Eye (tissue), 1 donor: ENCODE measurements at regions not wholly inside any gene's neighbourhood (a gene's known extent, or its start where the extent isn't known, plus 50 kb on each side); places are given as distances from the start of the nearest gene placed in this dataset.
"Not testable (repeated sequence)": the region's sequence is repeated elsewhere in the genome, so short reads cannot be mapped to it uniquely, and the experiment has no call there.

Experiments
- DNase-seq: peaks from one replicate; pipeline ENCODE4 v3.0.0-alpha.2; 2015

DNA sequence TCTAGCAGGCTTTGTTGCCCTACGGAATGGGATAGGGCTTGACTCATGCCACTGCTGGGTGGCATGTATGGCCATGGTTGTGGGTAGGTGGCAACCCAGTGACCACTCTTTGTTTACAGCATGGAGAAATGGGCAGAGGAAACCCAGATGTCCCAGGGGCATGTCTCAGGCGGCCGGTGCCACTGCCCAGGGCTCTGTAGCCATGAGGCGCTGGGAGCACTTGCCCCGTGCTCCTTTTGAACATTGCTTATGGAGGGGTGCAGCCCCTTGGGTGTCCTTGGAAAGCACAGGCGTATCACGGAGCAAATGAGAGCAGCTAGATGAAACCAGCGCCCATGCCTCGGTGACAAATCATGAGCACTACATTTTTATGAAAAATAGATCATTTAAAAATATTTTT is 212.5 kb upstream of the ECI2 start:
- no peak for DNase-seq

DNA sequence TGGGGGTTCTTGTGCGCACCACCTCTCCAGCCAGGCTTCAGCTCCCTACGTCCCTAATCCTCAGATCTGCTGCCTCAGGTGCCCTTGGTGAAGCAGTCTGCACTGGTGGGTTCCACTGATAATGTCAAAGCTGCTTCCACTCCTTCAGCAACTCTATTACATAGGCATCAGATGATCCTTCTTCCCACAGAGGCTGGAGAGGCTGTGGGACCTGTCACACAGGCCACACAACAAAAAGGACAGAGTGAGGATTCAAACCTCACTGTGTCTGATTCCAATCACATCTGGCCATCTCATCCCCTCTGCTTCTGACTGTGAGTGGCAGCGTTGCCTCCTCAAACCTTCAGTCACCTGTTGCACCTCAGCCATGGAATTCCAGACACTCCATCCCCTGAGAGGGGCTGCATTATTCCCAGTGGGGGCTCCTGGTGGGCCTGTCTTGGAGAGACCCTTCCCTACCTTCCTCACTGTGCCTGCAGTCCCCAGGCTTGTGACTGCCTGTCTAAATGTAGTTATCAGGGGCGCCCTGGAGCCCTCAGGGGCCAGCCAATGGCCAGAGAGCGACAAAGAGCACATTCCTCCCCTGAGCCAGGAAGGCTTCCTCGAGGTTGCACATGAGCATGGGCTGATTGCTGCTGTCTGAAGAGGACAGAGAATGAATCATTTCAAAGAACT is 211.4 kb upstream of the ECI2 start:
- DNase-seq, result no peak

DNA sequence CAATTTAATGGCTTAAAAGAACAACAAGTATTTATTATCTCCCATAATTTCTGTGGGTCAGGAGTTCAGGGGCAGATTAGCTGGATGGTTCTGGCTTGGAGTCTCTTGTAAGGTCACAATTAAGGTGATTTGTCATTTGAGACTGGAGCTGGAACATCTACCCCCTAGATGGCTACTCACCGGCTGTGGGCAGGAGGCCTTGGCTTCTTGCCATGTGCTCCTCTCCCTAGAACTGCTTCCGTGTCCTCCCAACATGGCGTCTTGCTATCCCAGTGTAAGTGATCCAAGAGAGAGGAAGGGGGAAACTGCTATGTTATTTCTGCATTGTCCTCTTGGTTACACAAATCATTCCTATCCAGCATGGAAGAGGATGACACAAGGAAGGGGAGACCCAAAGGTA is 210.2 kb upstream of the ECI2 start:
- DNase-seq, result no peak

DNA sequence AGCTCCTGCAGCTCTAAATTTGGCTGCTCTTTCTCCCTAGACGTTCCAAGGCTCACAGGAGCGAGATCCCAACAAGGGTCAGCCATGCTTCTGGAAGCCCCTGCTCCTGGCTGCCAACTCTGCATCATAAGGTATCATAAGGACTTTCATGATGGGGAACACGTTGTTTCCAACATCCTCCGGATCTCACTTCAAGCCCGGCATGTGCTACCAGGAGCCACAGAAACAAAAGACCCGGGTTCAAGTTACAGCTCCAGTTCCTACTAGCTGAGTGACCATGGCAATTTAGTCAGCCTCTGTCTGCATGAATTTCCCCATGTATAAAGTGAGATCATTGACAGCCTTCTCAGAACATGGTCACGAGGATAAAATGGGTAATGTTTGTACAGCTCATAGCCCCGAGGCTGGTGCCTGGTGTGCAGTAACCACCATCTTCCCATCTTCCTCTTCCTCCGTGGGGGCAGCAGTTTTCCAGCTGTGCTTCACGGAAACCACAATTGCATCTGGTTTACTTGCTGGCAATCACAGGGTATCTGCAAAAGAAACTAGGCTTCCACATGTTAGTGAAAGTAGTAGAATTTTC is 209.0 kb upstream of the ECI2 start:
- no peak for DNase-seq

DNA sequence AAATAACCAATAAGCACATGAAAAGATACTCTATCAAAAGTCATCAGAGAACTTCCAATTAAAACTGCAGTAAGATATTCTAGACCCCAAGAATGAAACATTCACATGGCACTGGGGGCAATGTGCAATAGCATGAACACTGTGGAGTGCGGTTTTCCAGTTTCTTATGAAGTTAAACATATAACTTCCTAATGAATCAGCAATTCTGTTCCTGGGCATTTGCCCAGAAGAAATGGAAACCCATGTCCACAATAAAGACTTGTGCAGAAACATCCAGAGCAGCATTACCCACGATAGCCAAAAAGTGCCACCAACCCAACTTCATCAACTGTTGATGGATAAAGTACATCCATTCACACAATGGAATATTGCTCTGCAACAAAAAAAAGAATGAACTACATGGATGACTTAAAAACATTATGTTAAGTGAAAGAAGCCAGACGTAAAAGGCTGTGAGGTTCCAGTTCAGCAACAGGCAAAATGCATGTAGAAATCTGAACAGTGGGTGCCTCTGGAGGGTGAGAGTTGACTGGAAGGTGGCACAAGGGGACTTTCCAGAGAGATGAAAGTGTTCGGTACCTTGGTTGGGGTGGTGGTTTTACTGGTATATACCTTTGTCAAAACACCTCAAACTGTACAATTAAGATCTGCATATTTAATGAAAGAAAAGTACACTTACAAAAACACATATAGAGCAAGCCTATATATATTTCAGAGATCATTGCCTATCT is 207.2 kb upstream of the ECI2 start:
- DNase-seq, result no peak

DNA sequence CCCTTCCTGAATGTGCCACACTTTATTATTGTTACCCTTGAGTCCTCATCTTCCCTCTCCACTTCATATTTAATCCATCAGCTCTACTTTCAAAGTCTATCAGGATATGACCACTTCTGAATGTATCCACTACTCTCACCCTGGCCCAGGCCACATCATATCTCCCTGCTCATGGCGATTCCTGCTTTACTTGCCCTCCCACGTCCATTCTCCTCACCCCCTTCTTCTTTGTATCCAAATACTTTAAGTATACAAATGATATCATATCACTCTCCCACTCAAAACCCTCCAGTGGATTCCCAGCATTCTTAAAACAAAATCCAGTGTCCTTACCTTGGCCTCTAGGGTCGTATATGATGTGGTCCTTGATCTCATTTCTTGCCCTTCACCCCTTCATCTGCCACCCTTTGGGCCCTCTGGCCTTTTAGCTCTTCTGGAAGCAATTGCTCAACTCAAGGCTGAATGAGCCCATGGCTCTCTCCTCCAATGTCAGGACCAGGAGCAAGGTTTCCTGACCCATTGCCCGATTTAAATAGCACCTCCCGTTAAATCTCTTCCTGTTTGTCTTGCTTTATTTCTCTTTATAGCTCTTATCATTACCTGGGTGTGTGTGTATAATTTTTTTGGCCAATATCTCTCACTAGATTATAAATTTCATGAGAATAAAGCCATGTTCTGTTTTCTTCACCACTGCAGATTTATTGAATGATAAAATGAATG is 205.9 kb upstream of the ECI2 start:
- DNase-seq, result no peak

DNA sequence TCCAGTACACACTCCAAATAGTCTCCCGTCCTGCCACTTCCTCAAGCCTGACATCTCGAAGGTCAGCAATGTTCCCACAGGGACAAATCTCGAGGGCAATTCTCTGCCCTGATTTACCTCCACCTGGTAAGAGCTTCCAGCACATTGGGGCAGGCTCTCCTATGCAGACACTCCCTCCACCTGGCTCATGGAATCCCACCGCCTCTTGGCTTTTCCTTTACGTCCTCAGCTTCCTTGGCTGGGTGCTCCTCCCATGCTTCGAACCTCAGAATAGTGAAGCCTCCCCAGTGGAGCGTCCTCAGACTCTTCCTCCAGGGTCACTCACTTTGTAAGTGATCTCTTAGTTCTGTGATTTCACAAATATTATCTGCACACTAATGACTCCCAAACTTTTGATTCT is 205.2 kb upstream of the ECI2 start:
- DNase-seq, result no peak

DNA sequence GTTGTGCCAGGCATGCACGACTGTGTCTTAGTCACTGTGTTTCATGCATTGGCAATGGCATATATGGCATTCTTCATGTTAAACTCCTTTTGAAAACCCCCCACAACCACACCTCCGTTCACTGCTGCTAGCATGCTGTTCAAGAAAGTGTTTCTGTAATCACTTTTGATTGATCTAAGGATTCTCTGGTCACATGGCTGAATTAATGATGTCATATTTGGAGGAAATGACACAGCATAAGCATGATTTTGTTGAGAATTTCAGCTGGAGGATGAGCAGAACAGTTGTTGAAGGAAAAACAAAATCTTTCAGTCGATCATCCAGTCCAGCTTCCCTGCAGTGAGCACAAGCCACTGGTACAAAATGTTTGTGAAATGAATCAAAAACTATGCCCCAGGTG is 203.5 kb upstream of the ECI2 start:
- DNase-seq, result no peak

DNA sequence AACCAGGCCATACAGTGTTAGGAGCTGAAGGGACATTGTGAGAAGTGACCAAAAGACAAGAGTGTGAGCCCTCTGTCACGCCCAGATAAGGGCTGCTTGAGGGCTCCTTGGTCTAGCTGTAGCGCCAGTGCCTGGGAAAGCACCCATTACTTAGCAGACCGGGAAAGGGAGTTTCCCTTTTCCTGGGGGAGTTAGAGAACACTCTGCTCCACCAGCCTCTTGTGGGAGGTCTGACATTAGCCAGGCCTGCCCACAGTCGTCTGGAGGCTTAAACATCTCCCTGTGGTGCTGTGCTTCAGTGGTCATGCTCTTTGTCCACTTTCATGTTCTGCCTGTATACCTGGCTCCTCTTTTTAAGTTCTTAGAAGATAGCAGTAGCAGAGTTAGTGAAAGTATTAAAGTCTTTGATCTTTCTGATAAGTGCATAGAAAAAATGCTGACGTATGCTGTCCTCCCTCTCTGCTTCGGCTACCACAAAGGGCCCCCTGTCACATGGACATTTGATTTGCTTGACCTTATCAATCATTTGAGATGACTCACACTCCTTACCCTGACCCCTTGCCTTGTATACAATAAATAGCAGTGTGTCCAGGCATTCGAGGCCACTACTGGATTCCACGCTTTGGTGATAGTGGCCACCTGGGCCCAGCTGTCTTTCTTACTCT is 201.5 kb upstream of the ECI2 start:
- DNase-seq, result no peak

DNA sequence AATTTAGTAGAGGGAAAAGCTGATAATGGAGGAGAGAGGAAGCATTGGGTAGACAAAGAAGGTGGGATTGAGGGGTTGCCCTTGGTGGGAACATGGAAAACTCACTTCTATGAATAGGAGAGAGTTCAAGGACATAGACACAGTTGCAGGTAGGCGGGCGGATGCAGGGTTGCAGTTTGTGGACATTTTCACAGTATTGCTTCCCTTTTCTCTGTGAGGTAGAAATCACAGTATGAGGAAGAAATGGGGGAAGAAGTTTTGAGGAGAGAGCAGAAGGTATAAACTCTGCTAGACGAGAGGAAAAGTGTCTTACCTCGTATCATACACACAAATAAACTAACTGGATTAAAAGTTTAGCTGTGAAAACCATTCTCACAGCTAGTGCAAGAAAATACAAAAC is 200.7 kb upstream of the ECI2 start:
- no peak for DNase-seq

DNA sequence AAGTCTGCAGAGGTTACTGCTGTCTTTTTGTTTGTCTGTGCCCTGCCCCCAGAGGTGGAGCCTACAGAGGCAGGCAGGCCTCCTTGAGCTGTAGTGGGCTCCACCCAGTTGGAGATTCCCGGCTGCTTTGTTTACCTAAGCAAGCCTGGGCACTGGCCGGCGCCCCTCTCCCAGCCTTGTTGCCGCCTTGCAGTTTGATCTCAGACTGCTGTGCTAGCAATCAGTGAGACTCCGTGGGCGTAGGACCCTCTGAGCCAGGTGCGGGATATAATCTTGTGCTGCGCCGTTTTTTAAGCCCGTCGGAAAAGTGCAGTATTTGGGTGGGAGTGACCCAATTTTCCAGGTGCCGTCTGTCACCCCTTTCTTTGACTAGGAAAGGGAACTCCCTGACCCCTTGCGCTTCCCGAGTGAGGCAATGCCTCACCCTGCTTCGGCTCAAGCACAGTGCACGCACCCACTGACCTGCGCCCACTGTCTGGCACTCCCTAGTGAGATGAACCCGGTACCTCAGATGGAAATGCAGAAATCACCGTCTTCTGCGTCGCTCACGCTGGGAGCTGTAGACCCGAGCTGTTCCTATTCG is 198.9 kb upstream of the ECI2 start:
- DNase-seq, result not testable (repeated sequence)

DNA sequence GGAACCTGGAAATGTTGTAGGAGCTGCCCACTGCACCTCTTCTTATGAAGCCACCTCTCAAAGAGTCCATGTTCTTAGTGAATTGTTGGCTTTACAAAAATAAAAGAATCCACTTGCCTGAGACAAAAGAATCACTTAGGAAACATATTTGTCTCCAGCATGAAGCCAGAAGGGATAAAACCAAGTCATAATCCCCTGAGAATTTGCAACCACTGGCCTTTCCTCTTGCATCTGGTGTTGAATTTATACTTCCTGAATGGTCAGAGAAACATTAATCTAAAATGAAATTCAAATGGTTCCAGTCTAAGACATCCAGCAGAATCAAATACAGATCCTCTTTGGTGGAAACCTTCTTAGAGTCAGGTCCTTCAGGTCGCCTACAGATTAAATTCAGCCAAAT is 192.5 kb upstream of the ECI2 start:
- no peak for DNase-seq

DNA sequence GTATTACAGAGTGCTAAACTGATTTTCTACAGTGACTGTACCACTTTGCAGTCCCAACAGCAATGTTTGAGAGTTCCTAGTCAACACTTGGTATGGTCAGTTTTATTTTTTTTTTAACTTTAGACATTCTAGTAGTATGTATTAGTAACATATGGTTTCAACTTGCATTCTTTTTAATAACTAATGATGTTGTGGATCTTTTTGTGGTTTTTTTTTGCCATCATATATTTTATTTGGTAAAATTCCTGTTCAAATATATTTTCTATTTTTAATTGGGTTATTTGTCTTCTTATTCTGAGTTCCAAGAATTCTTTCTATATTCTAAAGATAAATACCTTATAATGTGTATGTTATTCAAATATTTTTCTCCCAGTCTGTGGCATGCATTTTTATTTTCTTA is 189.4 kb upstream of the ECI2 start:
- no peak for DNase-seq

DNA sequence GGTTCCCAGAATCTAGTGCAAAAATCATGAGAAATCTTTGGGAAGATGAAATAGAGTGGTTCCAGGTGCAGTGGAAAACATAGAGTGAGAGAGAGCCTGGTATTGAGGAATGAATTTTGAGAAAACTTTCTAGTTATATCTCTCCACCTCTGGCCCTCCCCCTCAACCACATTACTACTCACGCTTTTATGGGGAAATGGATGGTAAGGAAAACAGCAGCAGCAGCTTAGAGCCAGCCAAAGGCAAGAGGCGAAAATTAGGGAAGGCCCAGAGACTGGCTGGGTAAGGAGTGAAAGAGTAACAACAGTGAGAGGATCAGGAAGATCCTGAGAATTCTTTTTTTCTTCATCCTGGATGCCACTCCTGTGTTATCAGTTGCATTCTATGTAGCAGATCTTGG is 187.9 kb upstream of the ECI2 start:
- no peak for DNase-seq

DNA sequence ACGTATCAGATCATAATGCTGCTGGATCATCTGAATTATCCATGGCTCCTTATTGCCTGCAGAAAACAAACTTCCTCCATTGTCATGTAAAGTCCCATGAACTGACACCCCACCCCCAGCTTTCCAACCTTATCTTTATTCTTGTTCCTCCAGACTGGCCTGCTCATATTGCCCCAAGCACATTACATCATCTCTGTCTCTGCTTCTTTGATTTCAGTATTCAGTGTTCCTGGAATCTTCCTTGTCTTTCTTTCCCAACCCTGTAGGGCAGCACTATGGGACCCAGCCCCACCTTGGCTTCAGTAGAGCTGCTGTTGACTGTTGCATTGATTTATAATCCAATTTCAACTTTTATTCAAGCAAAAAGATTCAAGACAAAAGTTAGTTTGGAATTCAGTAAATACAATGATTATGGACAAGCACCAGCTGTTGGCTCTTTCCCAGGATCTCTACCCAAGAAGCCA is 187.5 kb upstream of the ECI2 start:
- DNase-seq, result no peak

DNA sequence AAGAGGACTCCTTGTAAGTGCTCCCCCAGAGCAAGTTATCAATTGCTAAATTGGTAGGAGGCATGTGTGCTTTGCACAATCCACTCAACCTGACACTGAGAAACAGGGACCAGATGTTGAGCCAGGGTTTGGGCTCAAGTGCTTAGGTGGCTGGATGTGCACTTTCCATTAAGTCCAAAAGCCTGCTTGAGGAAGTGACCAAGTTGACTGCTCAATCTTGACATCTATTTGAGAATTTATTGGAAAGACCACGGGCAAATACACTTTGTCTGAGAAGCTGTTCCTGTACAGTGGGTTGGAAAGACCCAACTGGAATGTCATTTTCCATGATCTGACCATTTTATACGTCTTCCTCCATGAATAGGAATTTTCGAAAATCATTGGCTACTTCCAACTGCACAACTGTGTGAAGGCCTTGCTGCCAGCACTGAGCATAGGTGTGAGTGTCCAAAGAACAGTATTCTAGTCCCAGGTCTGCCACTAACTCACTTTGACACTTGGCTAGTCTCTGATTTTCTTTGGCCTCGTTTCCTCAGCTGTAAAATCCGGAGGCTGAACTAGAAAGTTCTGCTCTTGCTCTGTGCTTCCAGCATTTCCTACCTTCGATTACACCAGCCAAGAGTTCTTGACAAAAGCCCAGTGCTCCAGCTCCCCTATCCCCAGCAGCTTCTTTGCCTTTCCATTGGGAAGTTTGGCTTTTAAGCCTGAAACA is 186.9 kb upstream of the ECI2 start:
- no peak for DNase-seq

DNA sequence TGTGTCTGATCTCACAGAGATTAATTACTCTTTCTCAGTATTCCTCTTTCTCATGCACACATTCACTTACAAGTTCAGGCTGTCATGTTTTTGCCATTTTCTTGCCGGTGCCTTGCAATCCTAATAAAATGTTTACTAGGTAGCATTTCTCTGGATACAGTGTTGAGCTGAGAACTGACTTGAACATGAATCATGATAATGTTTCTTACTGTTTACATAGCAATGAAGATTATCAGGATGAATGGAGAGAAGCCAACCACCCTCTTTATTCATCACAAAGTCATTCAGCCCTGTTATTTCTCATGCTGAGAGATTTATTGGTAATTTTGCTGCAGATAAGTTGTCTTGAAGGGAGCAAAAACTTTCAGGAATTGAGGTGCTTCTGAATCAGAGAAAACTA is 185.5 kb upstream of the ECI2 start:
- DNase-seq, result no peak

DNA sequence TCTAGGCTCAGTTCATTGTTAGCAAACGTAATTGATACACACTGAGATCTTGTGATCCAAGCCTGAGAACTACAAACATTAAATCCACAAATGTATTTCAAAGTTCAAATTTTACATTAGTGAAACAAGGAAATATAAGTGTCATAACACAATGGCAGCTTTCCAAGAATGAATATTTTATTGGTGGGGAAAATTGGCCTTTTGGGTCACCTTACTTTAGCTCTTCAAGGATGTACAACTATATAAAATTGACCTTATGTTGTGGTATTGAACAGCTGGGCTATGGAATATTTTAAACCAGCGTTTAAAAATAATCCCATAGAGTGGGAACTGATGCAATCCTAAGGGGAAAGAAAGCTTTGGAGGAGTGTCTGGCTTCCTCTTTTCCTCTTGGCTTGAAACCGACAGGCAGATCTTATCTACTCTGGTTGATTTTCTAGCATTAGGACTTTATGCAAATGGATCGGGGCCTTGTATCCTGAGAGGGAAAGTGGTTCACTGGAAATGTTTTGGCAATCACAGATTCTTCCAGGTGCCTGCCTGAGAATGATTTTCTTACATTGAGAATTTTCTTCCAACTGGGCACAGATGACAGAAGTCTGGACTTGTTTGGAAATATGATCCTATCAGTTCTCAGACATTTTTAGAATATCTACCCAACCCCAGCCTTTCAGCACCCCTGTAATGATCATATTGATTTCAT is 184.8 kb upstream of the ECI2 start:
- DNase-seq, result peak; percentile 20

DNA sequence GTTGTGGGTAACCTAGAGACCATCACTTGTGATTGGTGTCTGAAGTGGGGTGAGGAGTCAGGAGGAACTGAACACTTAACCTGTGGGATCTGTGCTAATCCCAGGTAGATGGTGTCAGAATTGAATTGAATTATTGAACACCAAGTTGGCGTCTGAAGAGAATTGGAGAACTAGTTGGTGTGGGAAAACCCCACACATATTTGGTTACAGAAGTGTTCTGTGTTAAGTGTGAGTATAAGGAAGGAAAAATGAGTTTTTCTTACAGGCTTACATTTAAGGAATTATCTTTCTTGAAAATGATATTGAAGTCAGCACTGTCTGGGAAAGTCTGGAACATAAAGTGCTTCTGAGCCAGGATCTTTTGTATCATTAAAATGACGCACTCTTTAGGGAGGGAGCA is 182.9 kb upstream of the ECI2 start:
- no peak for DNase-seq

DNA sequence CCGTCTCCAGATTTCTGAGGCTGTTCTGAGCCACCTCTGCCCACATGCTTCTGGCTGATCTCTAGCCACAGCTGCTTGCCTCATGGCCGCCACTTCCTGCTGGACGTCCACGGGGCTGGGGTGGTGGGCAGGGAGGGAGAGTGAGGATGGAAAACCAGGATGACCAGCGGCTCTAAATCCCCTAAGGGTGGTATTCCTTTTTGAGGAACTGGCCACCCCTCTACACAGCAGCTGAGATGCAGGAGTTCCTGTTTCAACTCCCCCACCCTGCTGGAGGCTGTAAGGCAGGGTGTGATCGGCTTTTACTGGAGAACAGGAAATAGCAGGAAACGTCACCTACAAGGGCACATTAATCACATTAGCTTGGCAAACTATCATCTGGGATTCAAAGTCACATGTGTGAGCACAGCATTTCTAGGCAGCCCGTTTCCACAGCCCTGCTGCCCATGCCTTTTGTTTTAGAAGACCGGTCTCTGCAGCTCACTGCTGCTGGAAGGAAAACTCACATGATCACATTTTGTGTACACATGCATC is 181.6 kb upstream of the ECI2 start:
- DNase-seq, result peak; percentile 39

DNA sequence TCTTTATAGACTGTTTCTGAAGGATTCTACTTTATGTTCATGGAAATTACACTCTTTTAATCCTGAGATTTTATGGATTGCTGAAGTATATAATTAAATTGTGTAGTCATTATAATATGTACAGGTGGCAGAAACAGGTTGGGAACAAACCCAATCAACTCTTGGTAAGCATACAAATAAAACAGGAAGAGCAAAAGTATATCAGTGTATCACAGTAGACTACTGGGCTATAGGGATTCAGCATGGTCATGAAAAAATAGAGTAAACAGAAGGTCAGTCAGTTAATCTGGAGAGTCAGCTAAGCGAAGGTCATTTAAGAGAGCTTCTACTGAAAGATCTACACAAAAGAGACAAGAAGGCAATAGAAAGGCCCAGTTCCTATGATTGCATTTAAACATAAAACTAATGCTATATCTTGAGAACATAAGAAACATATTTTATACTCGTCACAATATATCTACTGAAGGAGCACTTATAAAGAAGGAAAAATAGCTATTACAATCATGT is 178.9 kb upstream of the ECI2 start:
- DNase-seq, result no peak
